Neural progenitor cell (in vitro differentiated cells): ENCODE measurements at regions not wholly inside any gene's neighbourhood (a gene's known extent, or its start where the extent isn't known, plus 50 kb on each side); places are given as distances from the start of the nearest gene placed in this dataset.

ENCODE experiments used
- DNase-seq: peaks from one replicate; pipeline ENCODE4 v3.0.0-alpha.2; 2016; ENCODE audit warnings: low spot score
- H2AFZ ChIP-seq: fragments of 200-600 bp; sonication (generic); replicated peaks from 2 replicates; pipeline ENCODE4 v1.6.1; 2016; ENCODE audit warnings: antibody characterized with exemption
- H3F3A ChIP-seq: fragments of 200-600 bp; sonication (generic); 2 replicates; pipeline ENCODE4 v1.6.1; 2016; ENCODE audit warnings: antibody characterized with exemption, low read depth
- H3K27ac ChIP-seq: fragments of 200-600 bp; sonication (generic); 2 replicates; pipeline ENCODE4 v1.5.1; 2016; ENCODE audit warnings: mild to moderate bottlenecking
- H3K27me3 ChIP-seq: fragments of 200-600 bp; sonication (generic); 2 replicates; pipeline ENCODE4 v1.6.1; 2016; ENCODE audit warnings: mild to moderate bottlenecking, moderate library complexity
- H3K36me3 ChIP-seq: fragments of 200-600 bp; sonication (generic); 2 replicates; pipeline ENCODE4 v1.5.1; 2016
- H3K4me1 ChIP-seq: fragments of 200-600 bp; sonication (generic); 2 replicates; pipeline ENCODE4 v1.6.1; 2016; ENCODE audit warnings: mixed run types
- H3K4me2 ChIP-seq: fragments of 200-600 bp; sonication (generic); 2 replicates; pipeline ENCODE4 v1.6.1; 2016
- H3K4me3 ChIP-seq: fragments of 200-600 bp; sonication (generic); 2 replicates; pipeline ENCODE4 v1.5.1; 2016
- H3K79me2 ChIP-seq: fragments of 200-600 bp; sonication (generic); 2 replicates; pipeline ENCODE4 v1.6.1; 2016; ENCODE audit warnings: low read depth
- H3K9ac ChIP-seq: fragments of 200-600 bp; sonication (generic); 2 replicates; pipeline ENCODE4 v1.6.1; 2016
- H3K9me3 ChIP-seq: fragments of 200-600 bp; sonication (generic); 2 replicates; pipeline ENCODE4 v1.5.1; 2016; ENCODE audit warnings: low read depth
- H4K20me1 ChIP-seq: fragments of 200-600 bp; sonication (generic); 2 replicates; pipeline ENCODE4 v1.6.1; 2016; ENCODE audit warnings: low read depth
- H3K27ac Mint-ChIP-seq: 3 replicates; pipeline ENCODE4 v1.8.0; 2021; ENCODE audit warnings: mixed read lengths
- H3K27me3 Mint-ChIP-seq: 2 replicates; pipeline ENCODE4 v1.8.0; 2022; ENCODE audit warnings: low read depth, mild to moderate bottlenecking, inconsistent platforms, moderate library complexity, mixed read lengths; ENCODE audit not compliant: insufficient read depth
- H3K36me3 Mint-ChIP-seq: 3 replicates; pipeline ENCODE4 v1.8.0; 2021; ENCODE audit warnings: mixed read lengths
- H3K4me1 Mint-ChIP-seq: 3 replicates; pipeline ENCODE4 v1.8.0; 2021; ENCODE audit warnings: mixed read lengths
- H3K4me3 Mint-ChIP-seq: 3 replicates; pipeline ENCODE4 v1.8.0; 2021; ENCODE audit warnings: mild to moderate bottlenecking, moderate library complexity, mixed read lengths
- H3K9me3 Mint-ChIP-seq: 3 replicates; pipeline ENCODE4 v1.8.0; 2020; ENCODE audit warnings: mixed read lengths
- CTCF ChIP-seq: fragments of 200-600 bp; sonication (generic); IDR thresholded peaks from 2 replicates; pipeline ENCODE4 v1.5.1; 2017; ENCODE audit warnings: antibody characterized with exemption, mild to moderate bottlenecking
- EZH2 ChIP-seq: fragments of 200-600 bp; sonication (generic); IDR thresholded peaks from 2 replicates; pipeline ENCODE4 v1.6.1; 2017; ENCODE audit warnings: antibody characterized with exemption, mild to moderate bottlenecking, moderate library complexity
- EZH2phosphoT487 ChIP-seq: fragments of 200-600 bp; sonication (generic); IDR thresholded peaks from 2 replicates; pipeline ENCODE4 v1.6.1; 2017; ENCODE audit warnings: antibody characterized with exemption

- no peaks in the 10 kb centered on the region for H3F3A ChIP-seq
- TF ChIP-seq EZH2phosphoT487 (no peak), EZH2 (no peak), CTCF (no peak)
- H3K9me3 ChIP-seq: no peaks in the 10 kb centered on the region
- H3K79me2 ChIP-seq: no peaks in the 10 kb centered on the region
- no peak for DNase-seq
- H3K4me1 Mint-ChIP-seq: peaks cover 12% of the 10 kb centered on the region
- H3K27ac Mint-ChIP-seq: peak overlapping the region; percentile 62
- no peaks in the 10 kb centered on the region for H4K20me1 ChIP-seq
- no peak overlapping the region for H3K4me3 ChIP-seq
- H3K4me3 Mint-ChIP-seq: no peak overlapping the region
- H3K36me3 Mint-ChIP-seq: no peaks in the 10 kb centered on the region
- H3K9ac ChIP-seq: no peak overlapping the region
- no peaks in the 10 kb centered on the region for H3K36me3 ChIP-seq
- H2AFZ ChIP-seq: no peak overlapping the region
- no peaks in the 10 kb centered on the region for H3K27me3 ChIP-seq
- peaks cover 18% of the 10 kb centered on the region for H3K27me3 Mint-ChIP-seq
- no peaks in the 10 kb centered on the region for H3K4me1 ChIP-seq
- no peak overlapping the region for H3K27ac ChIP-seq
- H3K9me3 Mint-ChIP-seq: no peaks in the 10 kb centered on the region
- H3K4me2 ChIP-seq: no peak overlapping the region
These were observed 92.1 kb downstream of the SYF2 start for GRCh38 chr1:25140073-25140797.

- Mint-ChIP-seq H3K4me3 (no peak overlapping the region), H3K27ac (no peak overlapping the region), H3K36me3 (no peaks in the 10 kb centered on the region), H3K9me3 (no peaks in the 10 kb centered on the region), H3K27me3 (peaks cover 15% of the 10 kb centered on the region), H3K4me1 (peaks cover 14% of the 10 kb centered on the region)
- H3K4me3 ChIP-seq: no peak overlapping the region
- H3K36me3 ChIP-seq: no peaks in the 10 kb centered on the region
- H3K4me1 ChIP-seq: no peaks in the 10 kb centered on the region
- TF ChIP-seq EZH2 (no peak), EZH2phosphoT487 (no peak), CTCF (no peak)
- H3K27me3 ChIP-seq: no peaks in the 10 kb centered on the region
- H3K79me2 ChIP-seq: no peaks in the 10 kb centered on the region
- H4K20me1 ChIP-seq: no peaks in the 10 kb centered on the region
- no peaks in the 10 kb centered on the region for H3F3A ChIP-seq
- no peak overlapping the region for H3K4me2 ChIP-seq
- H3K9ac ChIP-seq: no peak overlapping the region
- H3K27ac ChIP-seq: no peak overlapping the region
- no peaks in the 10 kb centered on the region for H3K9me3 ChIP-seq
- H2AFZ ChIP-seq: no peak overlapping the region
- no peak for DNase-seq
These were observed 94.5 kb downstream of the SYF2 start for GRCh38 chr1:25137521-25138395.

GRCh38 chr1:25137106-25137505 is 95.2 kb downstream of the SYF2 start:
- Histone ChIP-seq H3K36me3 (no peaks in the 10 kb centered on the region), H3K4me2 (no peak overlapping the region), H3K9me3 (no peaks in the 10 kb centered on the region), H3K27ac (no peak overlapping the region), H3K27me3 (no peaks in the 10 kb centered on the region), H2AFZ (no peak overlapping the region), H3F3A (no peaks in the 10 kb centered on the region), H3K79me2 (no peaks in the 10 kb centered on the region), H3K4me1 (no peaks in the 10 kb centered on the region), H3K9ac (no peak overlapping the region), H3K4me3 (no peak overlapping the region), H4K20me1 (no peaks in the 10 kb centered on the region)
- Mint-ChIP-seq H3K4me3 (no peak overlapping the region), H3K27ac (peak overlapping the region; percentile 11), H3K4me1 (peaks cover 14% of the 10 kb centered on the region), H3K9me3 (no peaks in the 10 kb centered on the region), H3K27me3 (peaks cover 16% of the 10 kb centered on the region), H3K36me3 (no peaks in the 10 kb centered on the region)
- TF ChIP-seq EZH2phosphoT487: no peak
- no peak for TF ChIP-seq CTCF
- TF ChIP-seq EZH2: no peak
- DNase-seq: no peak
